ENCODE measurements at regions not wholly inside any gene's neighbourhood (a gene's known extent, or its start where the extent isn't known, plus 50 kb on each side); places are given as distances from the start of the nearest gene placed in this dataset.
"Not testable (repeated sequence)": the region's sequence is repeated elsewhere in the genome, so short reads cannot be mapped to it uniquely, and the experiment has no call there.

DNA sequence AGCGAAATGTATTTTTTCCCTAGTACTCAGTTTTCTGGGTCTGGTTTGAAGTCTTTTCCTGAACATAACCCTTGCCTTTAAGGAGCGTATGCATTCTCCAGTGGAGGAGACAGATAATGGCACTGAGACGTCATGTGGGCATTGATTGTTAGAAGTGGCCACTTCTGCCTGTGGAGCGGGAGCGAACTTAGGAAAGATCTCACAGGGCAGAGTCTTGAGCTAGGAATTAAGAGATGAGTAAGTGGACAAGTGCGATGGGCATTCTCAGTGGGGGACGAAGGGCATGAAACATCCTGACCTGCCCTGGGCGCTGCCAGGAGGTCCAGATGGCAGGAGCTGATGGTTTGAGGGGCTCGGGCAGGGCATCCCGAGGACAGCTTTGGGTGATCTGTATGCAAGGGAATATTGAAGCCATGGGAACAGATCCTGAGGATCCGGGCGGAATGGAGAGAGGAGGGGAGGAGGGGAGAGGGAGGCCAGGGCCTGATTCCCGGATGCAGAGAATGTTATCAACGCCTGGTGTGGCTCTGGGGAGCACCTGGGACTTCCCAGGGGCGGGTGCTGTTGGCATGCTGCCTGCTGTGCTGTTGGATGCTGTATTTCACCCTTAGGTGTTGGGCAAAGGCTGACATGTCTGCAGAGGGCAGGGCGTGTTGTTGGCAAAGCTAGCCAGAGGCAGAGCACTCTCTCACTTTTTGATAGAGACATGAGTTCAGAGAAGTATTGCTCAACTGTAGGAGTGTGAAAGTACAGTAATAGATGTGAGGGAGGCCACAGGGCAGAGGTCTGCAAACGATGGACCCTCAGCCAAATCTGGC lies 66.2 kb downstream of the SPDYE17 start:
- TF ChIP-seq CTCF (IDR thresholded peaks at IDR 0.05; ENCODE audit: low read depth, low read length); EZH2phosphoT487 (IDR thresholded peaks at IDR 0.05; ENCODE audit: low read depth): not testable (repeated sequence)
